K562 (cell line): ENCODE measurements at regions not wholly inside any gene's neighbourhood (a gene's known extent, or its start where the extent isn't known, plus 50 kb on each side); places are given as distances from the start of the nearest gene placed in this dataset.

ENCODE experiments used
- BRF2 ChIP-seq: IDR thresholded peaks from 3 replicates; pipeline ENCODE4 v1.6.1; 2011; ENCODE audit warnings: borderline replicate concordance, mild to moderate bottlenecking; ENCODE audit not compliant: insufficient read length, insufficient read depth
- CREM ChIP-seq: IDR thresholded peaks from 2 replicates; pipeline ENCODE4 v1.6.1; 2014; ENCODE audit warnings: antibody characterized with exemption, low read depth
- CTCF ChIP-seq, 3 experiments: IDR thresholded peaks in 2 of 3; conservative IDR thresholded peaks in 1 of 3; 2 replicates each; pipeline ENCODE4 v1.5.1; 2011 to 2012; ENCODE audit warnings: low read length in 3 of 3, mild to moderate bottlenecking in 3 of 3, control low read depth in 2 of 3, improper control_type of control experiment in 1 of 3, inconsistent platforms in 1 of 3, low read depth in 1 of 3, mixed read lengths in 1 of 3, moderate library complexity in 1 of 3; ENCODE audit not compliant: insufficient read depth in 2 of 3
- DIDO1 ChIP-seq: fragments of 450-650 bp; IDR thresholded peaks from 2 replicates; pipeline ENCODE4 v1.6.1; 2016; ENCODE audit warnings: low read depth, missing biosample characterization, missing genetic modification characterization
- KLF1 ChIP-seq: fragments of 450-650 bp; IDR thresholded peaks from 2 replicates; pipeline ENCODE4 v1.6.1; 2016; ENCODE audit warnings: missing genetic modification characterization, missing compliant biosample characterization
- MEIS2 ChIP-seq: fragments of 450-650 bp; IDR thresholded peaks from 2 replicates; pipeline ENCODE4 v1.6.1; 2014; ENCODE audit warnings: mild to moderate bottlenecking; ENCODE audit not compliant: partially characterized antibody
- MYC ChIP-seq, 2 experiments: fragments of 250-450 bp in 1 of 2; sonication (Bioruptor Pico) in 1 of 2; IDR thresholded peaks; 2 replicates each; pipeline versions ENCODE4 v1.5.1 to v1.6.1; 2012 to 2021; ENCODE audit warnings: low read depth in 2 of 2, borderline replicate concordance in 1 of 2, improper control_type of control experiment in 1 of 2, low read length in 1 of 2, mild to moderate bottlenecking in 1 of 2, moderate library complexity in 1 of 2
- NR2C2 ChIP-seq, 2 experiments: fragments of 200-800 bp in 1 of 2; sonication (Bioruptor generic) in 1 of 2; sonication (generic) in 1 of 2; formaldehyde crosslinking in 1 of 2; IDR thresholded peaks; 2 replicates each; pipeline versions ENCODE4 v1.6.1 to v1.8.0; 2016 to 2022; ENCODE audit warnings: mild to moderate bottlenecking in 1 of 2, missing compliant biosample characterization in 1 of 2, missing genetic modification characterization in 1 of 2, missing genetic modification reagents in 1 of 2
- THRAP3 ChIP-seq: fragments of 450-650 bp; IDR thresholded peaks from 2 replicates; pipeline ENCODE4 v1.6.1; 2016; ENCODE audit warnings: mild to moderate bottlenecking, inconsistent platforms, borderline replicate concordance
- ZBTB7A ChIP-seq: IDR thresholded peaks from 2 replicates; pipeline ENCODE4 v1.6.1; 2011; ENCODE audit warnings: low read depth, mild to moderate bottlenecking, low read length, moderate library complexity, borderline replicate concordance; ENCODE audit not compliant: control insufficient read depth
- ZNF217 ChIP-seq: sonication (generic); formaldehyde crosslinking; IDR thresholded peaks from 2 replicates; pipeline ENCODE4 v1.8.0; 2022; ENCODE audit warnings: mild to moderate bottlenecking, missing genetic modification reagents
- ZNF431 ChIP-seq: sonication (generic); formaldehyde crosslinking; IDR thresholded peaks from 2 replicates; pipeline ENCODE4 v1.8.0; 2022; ENCODE audit warnings: mild to moderate bottlenecking, missing genetic modification reagents
- TF ChIP-seq, protein P1 (sequence below): sonication (generic); formaldehyde crosslinking; IDR thresholded peaks from 2 replicates; pipeline ENCODE4 v1.8.1; 2022; ENCODE audit warnings: missing genetic modification reagents
- TF ChIP-seq, protein P2 (sequence below), 2 experiments: fragments of 200-800 bp in 1 of 2; sonication (Bioruptor generic) in 1 of 2; sonication (generic) in 1 of 2; formaldehyde crosslinking in 1 of 2; IDR thresholded peaks in 1 of 2; conservative IDR thresholded peaks in 1 of 2; 2 replicates each; pipeline versions ENCODE4 v1.5.0 to v1.6.1; 2016 to 2020; ENCODE audit warnings: missing compliant biosample characterization in 1 of 2, missing genetic modification characterization in 1 of 2, missing genetic modification reagents in 1 of 2

DNA sequence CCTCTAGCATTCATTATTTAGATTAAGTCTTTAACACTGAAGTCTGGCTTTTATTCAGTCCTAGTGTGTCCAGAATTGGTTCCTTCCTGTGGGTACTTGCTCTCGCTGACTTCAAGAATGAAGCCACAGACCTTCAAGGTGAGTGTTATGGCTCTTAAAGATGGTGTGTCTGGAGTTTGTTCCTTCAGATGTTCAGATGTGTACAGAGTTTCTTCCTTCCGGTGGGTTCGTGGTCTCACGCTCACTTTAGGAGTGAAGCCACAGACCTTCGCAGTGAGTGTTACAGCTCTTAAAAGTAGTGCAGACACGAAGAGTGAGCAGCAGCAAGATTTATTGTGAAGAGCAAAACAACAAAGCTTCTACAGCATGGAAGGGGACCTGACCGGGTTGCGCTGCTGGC, 860.6 kb downstream of the STIM2 start:
- TF ChIP-seq, protein P1, sequence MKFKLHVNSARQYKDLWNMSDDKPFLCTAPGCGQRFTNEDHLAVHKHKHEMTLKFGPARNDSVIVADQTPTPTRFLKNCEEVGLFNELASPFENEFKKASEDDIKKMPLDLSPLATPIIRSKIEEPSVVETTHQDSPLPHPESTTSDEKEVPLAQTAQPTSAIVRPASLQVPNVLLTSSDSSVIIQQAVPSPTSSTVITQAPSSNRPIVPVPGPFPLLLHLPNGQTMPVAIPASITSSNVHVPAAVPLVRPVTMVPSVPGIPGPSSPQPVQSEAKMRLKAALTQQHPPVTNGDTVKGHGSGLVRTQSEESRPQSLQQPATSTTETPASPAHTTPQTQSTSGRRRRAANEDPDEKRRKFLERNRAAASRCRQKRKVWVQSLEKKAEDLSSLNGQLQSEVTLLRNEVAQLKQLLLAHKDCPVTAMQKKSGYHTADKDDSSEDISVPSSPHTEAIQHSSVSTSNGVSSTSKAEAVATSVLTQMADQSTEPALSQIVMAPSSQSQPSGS: no peak
- no peak for TF ChIP-seq ZNF431
- TF ChIP-seq CREM: no peak
- no peak for TF ChIP-seq CTCF (IDR thresholded peaks at IDR 0.05 in 2 of 3, conservative IDR thresholded peaks at IDR 0.05 in 1 of 3; ENCODE audit: insufficient read depth in 2 of 3, low read depth in 1 of 3, low read length in 3 of 3)
- TF ChIP-seq NR2C2 (CRISPR knock-in tag; IDR thresholded peaks at IDR 0.05): no peak
- TF ChIP-seq NR2C2 (tag; IDR thresholded peaks at IDR 0.05): no peak
- no peak for TF ChIP-seq BRF2
- no peak for TF ChIP-seq DIDO1 (tag)
- no peak for TF ChIP-seq ZNF217 (CRISPR knock-in tag)
- TF ChIP-seq, protein P2, sequence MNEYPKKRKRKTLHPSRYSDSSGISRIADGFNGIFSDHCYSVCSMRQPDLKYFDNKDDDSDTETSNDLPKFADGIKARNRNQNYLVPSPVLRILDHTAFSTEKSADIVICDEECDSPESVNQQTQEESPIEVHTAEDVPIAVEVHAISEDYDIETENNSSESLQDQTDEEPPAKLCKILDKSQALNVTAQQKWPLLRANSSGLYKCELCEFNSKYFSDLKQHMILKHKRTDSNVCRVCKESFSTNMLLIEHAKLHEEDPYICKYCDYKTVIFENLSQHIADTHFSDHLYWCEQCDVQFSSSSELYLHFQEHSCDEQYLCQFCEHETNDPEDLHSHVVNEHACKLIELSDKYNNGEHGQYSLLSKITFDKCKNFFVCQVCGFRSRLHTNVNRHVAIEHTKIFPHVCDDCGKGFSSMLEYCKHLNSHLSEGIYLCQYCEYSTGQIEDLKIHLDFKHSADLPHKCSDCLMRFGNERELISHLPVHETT (CRISPR knock-in tag; conservative IDR thresholded peaks at IDR 0.05 in 1 of 2, IDR thresholded peaks at IDR 0.05 in 1 of 2): no peak
- TF ChIP-seq MYC (IDR thresholded peaks at IDR 0.05; ENCODE audit: low read depth, low read length): no peak
- TF ChIP-seq MYC (CRISPR knock-in tag; IDR thresholded peaks at IDR 0.05; ENCODE audit: borderline replicate concordance, low read depth): no peak
- TF ChIP-seq ZBTB7A: no peak
- no peak for TF ChIP-seq MEIS2
- no peak for TF ChIP-seq THRAP3
- TF ChIP-seq KLF1: no peak
